ENCODE measurements at regions not wholly inside any gene's neighbourhood (a gene's known extent, or its start where the extent isn't known, plus 50 kb on each side); places are given as distances from the start of the nearest gene placed in this dataset.

DNA sequence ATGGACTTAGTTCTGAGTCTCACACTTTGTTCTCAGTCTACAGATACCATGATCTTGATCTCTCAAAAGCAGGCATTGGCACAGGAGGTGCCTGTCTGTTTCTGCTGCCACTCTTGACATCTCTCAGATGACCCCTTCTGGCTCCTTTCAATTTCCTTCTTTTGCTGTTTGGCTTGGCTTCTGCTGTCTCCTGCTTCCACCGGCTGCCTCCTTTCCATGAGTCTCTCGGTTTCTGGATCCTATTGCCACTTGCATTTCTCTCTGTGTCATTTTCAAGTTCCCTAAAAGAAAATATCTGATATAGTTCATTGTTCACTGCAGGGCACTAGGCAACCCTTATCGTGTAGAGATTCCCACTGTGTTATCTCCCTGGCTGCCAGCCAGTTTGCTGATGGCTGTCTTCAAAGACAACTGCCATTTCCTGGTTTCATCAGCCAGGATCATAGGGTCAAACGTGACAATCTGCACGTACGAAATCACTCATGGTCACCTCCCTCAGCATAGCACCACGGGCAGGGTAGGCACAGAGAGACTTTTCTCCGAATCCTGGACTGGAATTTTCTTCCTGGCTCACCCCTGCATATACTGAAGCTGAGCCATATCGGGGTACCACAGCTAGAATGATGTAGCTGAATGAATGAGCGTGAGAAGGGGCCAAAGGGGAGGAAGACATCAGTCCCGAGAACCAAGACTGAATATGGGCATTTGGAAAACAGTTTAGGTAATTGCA is 144.6 kb upstream of the TMEM170B start:
- TF ChIP-seq EP300 (IDR thresholded peaks at IDR 0.05; ENCODE audit: borderline replicate concordance in 1 of 2, low read depth in 1 of 2, low read length in 1 of 2) (peak in 1 of 2 experiments; percentile 88; a peak in 2 of 4 replicates), JUND (IDR thresholded peaks at IDR 0.05) (no peak), RCOR1 (IDR thresholded peaks at IDR 0.05; ENCODE audit: low read length) (peak; percentile 88; the same call in 1 of the 2 replicates), RAD21 (IDR thresholded peaks at IDR 0.05; ENCODE audit: low read length) (peak; percentile 11; the same call in 1 of the 2 replicates)
- TF ChIP-seq, protein P1, sequence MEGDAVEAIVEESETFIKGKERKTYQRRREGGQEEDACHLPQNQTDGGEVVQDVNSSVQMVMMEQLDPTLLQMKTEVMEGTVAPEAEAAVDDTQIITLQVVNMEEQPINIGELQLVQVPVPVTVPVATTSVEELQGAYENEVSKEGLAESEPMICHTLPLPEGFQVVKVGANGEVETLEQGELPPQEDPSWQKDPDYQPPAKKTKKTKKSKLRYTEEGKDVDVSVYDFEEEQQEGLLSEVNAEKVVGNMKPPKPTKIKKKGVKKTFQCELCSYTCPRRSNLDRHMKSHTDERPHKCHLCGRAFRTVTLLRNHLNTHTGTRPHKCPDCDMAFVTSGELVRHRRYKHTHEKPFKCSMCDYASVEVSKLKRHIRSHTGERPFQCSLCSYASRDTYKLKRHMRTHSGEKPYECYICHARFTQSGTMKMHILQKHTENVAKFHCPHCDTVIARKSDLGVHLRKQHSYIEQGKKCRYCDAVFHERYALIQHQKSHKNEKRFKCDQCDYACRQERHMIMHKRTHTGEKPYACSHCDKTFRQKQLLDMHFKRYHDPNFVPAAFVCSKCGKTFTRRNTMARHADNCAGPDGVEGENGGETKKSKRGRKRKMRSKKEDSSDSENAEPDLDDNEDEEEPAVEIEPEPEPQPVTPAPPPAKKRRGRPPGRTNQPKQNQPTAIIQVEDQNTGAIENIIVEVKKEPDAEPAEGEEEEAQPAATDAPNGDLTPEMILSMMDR (IDR thresholded peaks at IDR 0.05), result no peak
